HG02763 (cell line): ENCODE measurements at regions not wholly inside any gene's neighbourhood (a gene's known extent, or its start where the extent isn't known, plus 50 kb on each side); places are given as distances from the start of the nearest gene placed in this dataset.
"Not testable (repeated sequence)": the region's sequence is repeated elsewhere in the genome, so short reads cannot be mapped to it uniquely, and the experiment has no call there.

Experiments
- ATAC-seq: cut with Tn5 transposase; IDR thresholded peaks from one replicate; pipeline ENCODE4 v1.9.1; 2021; ENCODE audit warnings: mild to moderate bottlenecking, moderate library complexity; ENCODE audit not compliant: unreplicated experiment

GRCh38 chr11:71182791-71183677, 69.3 kb downstream of the SHANK2 start:
- ATAC-seq = no peak

- no peak for ATAC-seq
Measured at GRCh38 chr11:71181566-71181965, 70.8 kb downstream of the SHANK2 start.

- no peak for ATAC-seq
Measured at GRCh38 chr11:71180694-71181470, 71.5 kb downstream of the SHANK2 start.

- no peak for ATAC-seq
Measured at GRCh38 chr11:71179877-71180605, 72.3 kb downstream of the SHANK2 start.

- no peak for ATAC-seq
Measured at GRCh38 chr11:71178076-71178475, 74.3 kb downstream of the SHANK2 start.

- no peak for ATAC-seq
Measured at GRCh38 chr11:71176812-71177211, 75.6 kb downstream of the SHANK2 start.

- no peak for ATAC-seq
Measured at GRCh38 chr11:71173709-71174108, 78.7 kb downstream of the SHANK2 start.

GRCh38 chr11:71172680-71173079, 79.7 kb downstream of the SHANK2 start:
- ATAC-seq = no peak

GRCh38 chr11:71171576-71171975, 80.8 kb downstream of the SHANK2 start:
- no peak for ATAC-seq

GRCh38 chr11:71170624-71171423, 81.6 kb downstream of the SHANK2 start:
- no peak for ATAC-seq

GRCh38 chr11:71169313-71169712, 83.1 kb downstream of the SHANK2 start:
- ATAC-seq = no peak

- ATAC-seq = not testable (repeated sequence)
Measured at GRCh38 chr11:71167814-71168213, 84.6 kb downstream of the SHANK2 start.

- no peak for ATAC-seq
Measured at GRCh38 chr11:71165771-71166170, 86.6 kb downstream of the SHANK2 start.

GRCh38 chr11:71164621-71165020, 87.8 kb downstream of the SHANK2 start:
- ATAC-seq = no peak

- no peak for ATAC-seq
Measured at GRCh38 chr11:71164186-71164585, 88.2 kb downstream of the SHANK2 start.

- ATAC-seq = no peak
Measured at GRCh38 chr11:71163371-71163770, 89.0 kb downstream of the SHANK2 start.

- no peak for ATAC-seq
Measured at GRCh38 chr11:71158936-71159335, 93.4 kb downstream of the SHANK2 start.

GRCh38 chr11:71157676-71158075, 94.7 kb downstream of the SHANK2 start:
- not testable (repeated sequence) for ATAC-seq

GRCh38 chr11:71156301-71156700, 96.1 kb downstream of the SHANK2 start:
- no peak for ATAC-seq

GRCh38 chr11:71155846-71156245, 96.5 kb downstream of the SHANK2 start:
- ATAC-seq = no peak
